GM18951 (cell line): ENCODE measurements at regions not wholly inside any gene's neighbourhood (a gene's known extent, or its start where the extent isn't known, plus 50 kb on each side); places are given as distances from the start of the nearest gene placed in this dataset.

Experiments
- POLR2A ChIP-seq: IDR thresholded peaks from 4 replicates; pipeline ENCODE4 v1.6.1; 2011; ENCODE audit warnings: mild to moderate bottlenecking; ENCODE audit not compliant: insufficient read length, insufficient read depth; ENCODE audit errors: extremely low read depth
- in situ Hi-C: fragments of 300-500 bp; cut with MboI; formaldehyde crosslinking; loops from one replicate; pipeline ENCODE4 v1.12.0; 2022; ENCODE audit warnings: low sequenced_read_pairs, mixed read lengths, inconsistent platforms; ENCODE audit not compliant: unreplicated experiment

DNA sequence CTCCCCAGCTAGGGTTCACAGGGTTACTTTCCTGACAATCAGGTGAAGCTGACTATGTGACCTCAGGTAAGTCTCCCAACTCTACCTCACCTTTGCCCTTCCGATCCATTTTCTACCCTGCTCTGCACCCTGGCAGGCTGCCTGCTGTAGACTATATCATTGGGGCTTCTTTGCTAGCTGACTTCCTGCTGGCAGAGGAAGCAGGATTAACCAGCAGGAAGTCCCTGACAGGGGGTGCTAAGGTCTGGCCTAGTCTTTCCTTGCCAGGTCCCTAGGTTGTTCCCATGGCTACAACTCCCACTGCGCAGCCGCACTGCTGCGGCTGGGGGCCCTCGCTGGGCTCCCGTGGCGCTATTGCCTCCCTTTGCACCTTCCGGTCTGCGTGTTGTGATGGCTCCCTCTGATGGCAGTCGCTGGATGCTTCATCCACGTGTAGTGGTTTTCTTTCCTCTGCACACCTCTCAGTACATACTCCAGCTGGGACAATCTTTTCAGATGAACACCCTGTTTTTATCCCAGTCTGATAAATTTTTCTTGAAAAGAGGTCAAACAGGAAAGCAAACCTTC is 365.9 kb downstream of the REEP3 start:
- in situ Hi-C loops = no loop called here
- TF ChIP-seq POLR2A = no peak

DNA sequence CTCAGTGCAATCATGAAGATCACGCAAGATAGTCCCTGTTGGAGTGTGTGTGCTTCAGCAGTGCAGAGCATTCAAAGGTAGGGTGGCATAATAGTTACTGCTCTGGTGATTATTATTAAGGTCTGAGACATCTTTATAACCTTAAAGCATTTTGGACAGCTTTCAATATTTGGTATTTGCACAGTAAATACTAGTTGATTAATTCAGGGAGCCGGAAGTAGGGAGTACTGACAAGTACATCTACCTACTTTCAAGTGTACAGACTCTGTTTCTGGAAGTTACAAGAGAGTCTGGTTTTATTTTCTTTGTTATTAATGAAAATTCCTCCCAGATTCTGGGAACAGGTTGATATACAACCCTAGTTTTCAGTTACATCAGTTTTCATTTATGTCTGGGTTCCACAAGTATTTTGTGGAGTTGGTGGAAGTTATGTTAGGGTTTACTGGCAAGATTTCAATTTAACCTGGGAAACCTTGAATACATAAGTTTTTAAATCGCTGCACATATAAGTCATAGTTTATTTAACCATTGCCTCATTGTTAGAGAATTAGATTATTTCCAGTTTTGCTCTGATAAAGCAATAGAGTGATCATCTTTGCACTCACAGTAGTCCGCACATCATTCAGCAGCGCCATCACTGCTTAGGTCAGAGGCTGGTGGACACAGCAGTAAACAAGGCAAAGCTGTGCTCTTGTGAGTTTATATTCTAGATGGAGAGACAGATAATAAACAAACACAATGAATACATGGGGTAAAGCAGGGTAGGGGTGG is 366.6 kb downstream of the REEP3 start:
- in situ Hi-C loops = no loop called here
- no peak for TF ChIP-seq POLR2A

DNA sequence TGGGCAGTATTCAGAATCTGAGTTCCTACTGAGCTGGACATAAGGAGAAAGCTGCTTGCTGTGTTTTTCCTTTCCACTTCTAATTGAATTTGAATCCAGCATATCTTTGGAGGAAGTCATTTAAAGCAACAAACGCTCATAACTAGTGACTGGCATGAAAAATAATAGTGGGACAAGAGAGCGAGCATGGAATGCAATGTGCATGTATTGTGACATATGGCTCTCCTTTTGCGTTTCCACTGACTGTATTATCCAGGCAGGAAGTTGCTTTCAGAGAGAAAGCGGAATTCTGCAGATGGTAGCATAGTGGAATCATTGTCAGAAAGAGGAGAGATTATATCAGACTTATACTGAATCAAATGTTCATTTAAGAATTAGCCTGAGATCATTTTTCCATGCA is 368.6 kb downstream of the REEP3 start:
- no peak for TF ChIP-seq POLR2A
- in situ Hi-C loops = no loop called here

DNA sequence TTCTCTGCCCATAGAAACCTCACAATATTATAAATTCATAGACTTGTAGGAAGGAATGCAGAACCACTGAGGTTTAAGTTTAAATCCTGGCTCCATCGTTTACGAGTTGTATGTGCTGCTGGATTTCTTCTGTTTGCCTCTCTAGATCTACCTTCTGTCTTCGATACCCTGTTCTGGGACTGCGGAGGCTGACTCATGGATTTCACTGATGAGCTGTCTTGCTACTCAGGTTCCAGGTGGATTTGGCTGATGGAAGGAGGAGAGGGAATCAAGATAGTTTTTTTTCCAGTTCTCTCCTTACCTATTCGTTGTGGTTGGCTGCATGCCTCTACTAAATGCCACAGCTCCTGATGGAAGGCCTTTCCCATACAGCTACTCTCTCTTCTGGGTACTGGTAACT is 375.8 kb downstream of the REEP3 start:
- no peak for TF ChIP-seq POLR2A
- in situ Hi-C loops = no loop called here

DNA sequence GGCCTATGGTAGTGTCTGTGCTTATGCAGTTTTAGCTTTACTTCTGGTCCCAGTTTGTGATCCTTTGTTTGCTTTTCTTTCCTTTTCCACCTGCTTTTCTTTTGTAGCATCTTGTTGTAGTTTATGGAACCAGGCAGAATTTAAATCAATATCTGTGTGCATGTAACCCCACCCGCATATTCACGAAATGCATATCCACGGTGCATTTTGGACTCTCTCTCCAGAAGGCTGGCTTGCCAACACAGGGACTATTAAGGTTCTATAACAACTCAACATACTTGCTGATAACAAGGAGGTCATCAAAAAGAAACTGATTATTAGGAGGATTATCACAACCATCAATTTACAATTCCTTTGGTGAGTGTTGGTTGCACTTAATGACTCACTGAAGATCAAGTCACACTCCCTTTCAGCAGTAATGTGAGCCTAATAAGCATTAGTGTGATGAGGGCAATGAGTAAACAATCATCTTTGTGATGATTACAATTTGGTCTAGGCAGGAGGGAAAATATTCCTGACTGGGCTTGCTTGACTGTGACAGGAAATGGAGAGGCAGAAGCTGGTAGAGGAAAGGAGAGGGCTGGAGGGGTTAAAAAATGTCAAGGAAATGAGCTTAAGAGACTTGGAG is 378.6 kb downstream of the REEP3 start:
- in situ Hi-C loops = no loop called here
- no peak for TF ChIP-seq POLR2A

DNA sequence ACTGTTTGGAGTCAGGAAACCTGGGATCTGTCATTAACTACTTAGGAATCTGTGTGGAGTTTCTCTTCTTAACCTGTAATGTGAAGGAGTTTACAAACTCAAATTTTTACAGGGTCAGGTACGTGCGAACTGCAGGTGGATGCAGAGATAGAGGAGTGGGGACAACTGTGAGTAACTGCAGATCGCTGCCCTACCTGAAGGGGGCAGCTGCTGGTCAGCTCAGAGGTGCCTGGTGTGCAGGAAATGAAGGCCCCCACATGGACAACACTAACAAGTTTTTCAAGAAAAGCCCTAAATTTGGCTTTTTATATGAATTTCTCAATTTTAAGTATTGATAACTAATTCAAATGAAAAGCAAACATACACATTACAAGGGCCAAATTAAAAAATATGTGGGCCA is 380.0 kb downstream of the REEP3 start:
- TF ChIP-seq POLR2A = no peak
- in situ Hi-C loops = no loop called here

DNA sequence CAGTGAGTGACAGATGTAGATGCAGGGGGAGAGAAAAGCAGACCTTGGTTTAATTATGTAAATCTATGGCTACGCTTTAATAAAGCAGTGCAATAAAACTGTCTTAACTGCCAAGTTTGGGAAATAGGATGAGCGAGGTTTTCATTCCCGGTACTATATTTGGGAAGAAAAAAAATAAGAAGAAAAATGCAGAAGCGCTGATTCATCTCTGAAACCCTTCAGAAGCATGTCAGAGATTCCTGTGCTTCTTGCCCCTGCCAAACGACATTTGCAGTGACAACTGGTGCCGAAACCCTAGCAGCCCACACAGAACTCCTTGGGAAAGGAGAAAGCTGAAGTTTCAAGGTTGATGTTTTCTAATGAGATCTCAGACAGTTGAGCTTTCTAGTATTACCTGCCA is 380.7 kb downstream of the REEP3 start:
- in situ Hi-C loops = no loop called here
- TF ChIP-seq POLR2A = no peak

DNA sequence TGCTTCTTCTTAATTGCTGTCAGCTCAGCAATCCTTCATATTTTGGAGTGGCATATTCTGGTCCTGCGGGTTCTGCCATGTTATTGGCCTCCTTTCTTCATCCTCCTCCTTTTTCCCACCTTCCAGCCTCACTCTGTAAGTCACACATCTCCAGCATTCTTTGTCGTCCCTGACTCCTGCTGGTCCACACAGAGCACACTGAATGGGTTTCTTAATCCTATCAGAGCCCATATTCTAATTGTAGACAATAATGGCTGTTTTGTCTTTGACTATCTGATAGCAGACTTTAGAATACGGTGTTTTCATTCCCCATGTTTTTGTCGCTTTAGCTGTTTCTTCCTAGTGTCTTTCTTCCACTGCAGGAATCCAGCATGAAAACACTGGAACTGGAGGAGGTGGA is 389.6 kb downstream of the REEP3 start:
- TF ChIP-seq POLR2A = no peak
- in situ Hi-C loops = no loop called here

DNA sequence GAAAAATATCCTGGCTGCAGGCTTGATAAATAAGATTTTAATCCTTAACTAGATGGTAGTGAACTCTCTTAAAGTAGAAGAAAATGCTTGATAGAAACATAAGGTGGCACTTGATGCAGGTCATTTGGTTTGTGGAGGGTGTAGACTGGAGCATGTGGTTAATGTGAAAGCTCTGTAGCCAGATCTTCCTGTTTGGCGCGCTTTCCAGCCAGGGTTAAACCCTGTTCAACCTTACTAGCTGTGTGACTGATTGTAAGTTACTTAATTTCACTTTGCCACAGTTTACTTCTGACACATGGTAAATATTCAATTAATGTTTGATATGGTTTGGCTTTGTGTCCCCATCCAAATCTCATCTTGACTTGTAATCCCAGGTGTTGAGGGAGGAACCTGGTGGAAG is 394.0 kb downstream of the REEP3 start:
- in situ Hi-C loops = no loop called here
- no peak for TF ChIP-seq POLR2A

DNA sequence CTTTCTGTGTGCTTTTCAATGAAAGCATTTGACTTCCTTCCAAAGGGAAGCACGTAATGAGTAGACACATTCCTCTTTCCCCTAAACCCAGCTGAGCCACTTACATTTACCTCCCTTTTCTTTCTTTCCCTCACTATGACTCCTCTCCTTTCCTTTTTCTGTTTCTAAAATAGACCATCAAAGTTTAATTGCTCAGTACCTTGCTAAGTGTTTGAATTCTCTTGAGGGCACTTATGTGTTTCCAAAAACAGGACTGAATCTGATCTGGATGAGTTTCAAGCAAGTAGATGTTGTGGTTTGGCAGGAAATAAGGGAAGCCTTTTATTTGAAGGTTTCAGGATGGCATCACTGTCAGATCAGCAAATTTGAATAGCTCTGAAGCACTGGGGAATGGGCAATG is 396.2 kb downstream of the REEP3 start:
- in situ Hi-C loops = no loop called here
- TF ChIP-seq POLR2A = no peak

DNA sequence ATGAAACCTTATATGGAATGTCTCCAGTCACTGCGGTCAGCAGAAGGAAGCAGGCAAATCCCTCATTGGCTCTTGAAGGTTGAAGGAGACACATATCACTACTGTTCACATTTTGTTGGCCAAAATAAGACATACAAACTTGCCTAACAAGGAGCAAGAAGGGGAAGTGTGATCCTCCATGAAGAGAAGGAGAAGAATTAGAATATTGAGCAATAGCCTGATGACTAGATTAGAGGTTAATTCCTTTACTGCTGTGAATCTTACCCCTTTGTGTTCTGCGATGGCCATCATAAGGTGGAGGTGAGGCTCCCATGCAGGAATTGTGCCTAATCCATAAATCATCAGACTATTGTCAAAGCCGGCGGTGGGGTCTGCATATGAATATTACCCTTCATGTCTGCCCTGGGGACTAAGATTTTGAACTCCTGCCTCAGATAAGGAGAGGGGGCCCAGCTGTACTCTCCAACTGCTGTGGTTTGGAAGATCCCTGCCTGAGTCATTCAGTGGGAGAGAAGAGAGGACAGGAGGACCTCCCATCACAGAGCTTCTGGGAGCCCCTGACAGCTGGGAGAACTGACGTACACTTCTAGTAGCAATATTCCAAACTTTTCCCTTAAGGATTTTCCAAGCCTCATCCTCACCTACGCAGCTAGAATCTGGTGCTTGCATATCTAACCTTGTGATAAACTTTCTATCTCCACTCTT is 398.5 kb downstream of the REEP3 start:
- no peak for TF ChIP-seq POLR2A
- in situ Hi-C loops = no loop called here

DNA sequence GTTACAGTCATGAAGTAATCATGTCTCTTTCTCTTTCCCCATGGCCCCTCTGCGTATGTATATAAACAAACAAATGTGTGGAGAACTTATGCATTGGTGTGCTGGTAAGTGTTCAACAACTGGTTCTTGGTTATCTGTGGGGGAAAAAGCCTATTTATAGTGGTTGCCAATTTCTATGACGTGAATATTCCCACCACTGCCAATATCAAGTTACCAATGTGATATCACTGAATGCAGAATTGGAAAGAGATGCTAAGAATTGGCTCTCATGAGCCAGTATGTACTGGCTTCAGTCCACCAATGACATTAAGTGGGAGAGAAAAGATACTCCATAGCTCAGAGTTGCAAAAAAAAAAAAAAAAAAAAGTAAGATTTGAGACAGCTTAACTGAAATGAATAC is 399.7 kb downstream of the REEP3 start:
- in situ Hi-C loops = no loop called here
- no peak for TF ChIP-seq POLR2A

DNA sequence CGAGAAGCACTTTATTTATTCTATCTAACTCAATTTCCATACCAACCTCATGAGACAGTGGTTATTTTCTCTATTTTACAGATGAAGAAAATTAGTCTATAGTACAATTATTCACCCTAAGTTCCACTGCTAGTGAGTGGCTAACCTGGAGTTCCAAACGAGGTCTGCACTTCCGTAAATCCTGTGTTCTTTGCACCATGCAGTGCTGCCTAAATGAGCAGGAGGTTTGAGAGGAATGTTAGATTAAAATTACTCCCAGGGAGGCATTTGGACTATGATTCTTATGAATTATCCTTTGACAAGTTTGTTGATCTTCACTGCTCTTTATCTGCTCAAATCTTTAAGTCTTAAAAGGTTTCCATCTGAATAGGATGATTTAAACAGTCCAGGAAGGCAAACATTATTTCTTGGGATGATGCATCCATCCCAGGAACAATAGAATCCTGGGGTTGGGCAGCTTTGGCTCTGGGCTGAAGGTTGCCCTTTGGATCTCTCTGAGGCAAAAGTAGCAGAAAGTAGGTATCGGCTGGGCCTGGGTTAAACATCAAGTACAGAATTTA is 400.8 kb downstream of the REEP3 start:
- in situ Hi-C loops = no loop called here
- no peak for TF ChIP-seq POLR2A
